Heart left ventricle (tissue), 16 donors: ENCODE measurements at regions not wholly inside any gene's neighbourhood (a gene's known extent, or its start where the extent isn't known, plus 50 kb on each side); places are given as distances from the start of the nearest gene placed in this dataset.
A peak's percentile ranks its signal among the peaks of the same experiment; 100 is the strongest.

Experiments used
- ATAC-seq, 4 donors: fragments of 200-7000 bp; cut with Tn5 transposase; one replicate each; pipeline ENCODE4 v1.9.1; 2020 to 2022; ENCODE audit warnings: moderate library complexity in 4 of 4, mild to moderate bottlenecking in 3 of 4, moderate number of reproducible peaks in 1 of 4
- DNase-seq, 5 donors: peaks; one replicate each; pipeline ENCODE4 v3.0.0-alpha.2; 2020
- H3K27ac ChIP-seq, 12 donors: fragments of 200-600 bp; sonication (generic) in 4 of 12; one replicate each; pipeline versions ENCODE4 v1.5.0 to v1.8.0; 2016 to 2022; ENCODE audit warnings: mild to moderate bottlenecking in 2 of 12
- H3K27me3 ChIP-seq, 9 donors: fragments of 200-600 bp; sonication (generic) in 2 of 9; one replicate each; pipeline versions ENCODE4 v1.5.1 to v1.8.0; 2016 to 2022; ENCODE audit warnings: mild to moderate bottlenecking in 3 of 9
- H3K36me3 ChIP-seq, 9 donors: fragments of 200-600 bp; sonication (generic) in 2 of 9; one replicate each; pipeline versions ENCODE4 v1.5.0 to v1.8.0; 2018 to 2022; ENCODE audit warnings: mild to moderate bottlenecking in 2 of 9
- H3K4me1 ChIP-seq, 12 donors: fragments of 200-600 bp; sonication (generic) in 4 of 12; one replicate each; pipeline versions ENCODE4 v1.5.0 to v1.8.0; 2016 to 2022; ENCODE audit warnings: mild to moderate bottlenecking in 3 of 12
- H3K4me3 ChIP-seq, 12 donors: fragments of 200-600 bp; sonication (generic) in 4 of 12; one replicate each; pipeline versions ENCODE4 v1.5.0 to v1.8.0; 2017 to 2022; ENCODE audit warnings: mild to moderate bottlenecking in 9 of 12, moderate library complexity in 4 of 12
- H3K9me3 ChIP-seq, 12 donors: fragments of 200-600 bp; sonication (generic) in 4 of 12; one replicate each; pipeline versions ENCODE4 v1.5.0 to v1.8.0; 2016 to 2022; ENCODE audit warnings: mild to moderate bottlenecking in 1 of 12
- CTCF ChIP-seq, 12 donors: fragments of 200-600 bp; sonication (generic) in 4 of 12; IDR thresholded peaks; one replicate each; pipeline versions ENCODE4 v1.5.0 to v1.8.0; 2018 to 2022; ENCODE audit warnings: antibody characterized with exemption in 12 of 12, mild to moderate bottlenecking in 5 of 12
- POLR2A ChIP-seq, 2 donors: fragments of 450-650 bp; IDR thresholded peaks; one replicate each; pipeline ENCODE4 v1.6.1; 2017; ENCODE audit warnings: antibody characterized with exemption in 2 of 2, mild to moderate bottlenecking in 2 of 2, moderate library complexity in 2 of 2
- WGBS, 4 donors: extraction: QIAGEN DNeasy Blood & Tissue Kit in 2 of 4; methylation state at CpG; one replicate each; pipeline versions ENCODE4 v1.1.5 to v1.1.7; 2013 to 2018; 5-methylcytosine and 5-hydroxymethylcytosine counted together
- intact Hi-C, 10 donors: fragments of 100-400 bp; cut with DNase I; formaldehyde crosslinking; loops; one replicate each; pipeline versions ENCODE4 v1.11.1 to v1.14.2; 2022
- donor health status: ischemic (EF 13 %, LVEDD 7.1; RV severe dilation, severe dysfunction).
- donor health status: healthy with polysubstance abuse.
- donor health status: DM: no; HTN: yes; CAD: no.
- donor health status: DM: no; HTN: no; CAD: no.
- donor health status: ischemic (EF 25% LVEDD 6.9; RV normal size, moderate dysfunction).
- donor health status: ischemic (EF 25% LVEDD 5.7; RV mildly dilated, moderate dysfunction).
- donor health status: healthy.
- donor health status: DM: yes; HTN: yes; CAD: no.
- donor health status: ischemic (EF 35%, LVEDD 5.7; RV mildly dilated, moderate dysfunction).
- donor health status: nonischemic (EF 11% LVEDD 7.7; RV severe dilation, severe dysfunction).
- donor health status: DM: yes; HTN: yes; CAD: no.
- donor health status: PGD.
- donor health status: ischemic (EF 29% LVEDD 5.4; RV normal size, mild dysfunction).
- donor health status: nonischemic (EF 23%, LVEDD 6.1; RV moderate dilation, normal function).

- TF ChIP-seq POLR2A (IDR thresholded peaks at IDR 0.05) (no peak), CTCF (IDR thresholded peaks at IDR 0.05) (no peak)
- H3K36me3 ChIP-seq, result no peaks in the 10 kb centered on the region
- H3K4me3 ChIP-seq, result no peak overlapping the region
- no peak for DNase-seq
- peak overlapping the region in 4 of 12 donors; percentile 28 to 60 (median 36) for H3K27ac ChIP-seq
- H3K27me3 ChIP-seq, result no peaks in the 10 kb centered on the region
- peak in 2 of 4 donors; percentile 22 to 37 for ATAC-seq
- WGBS, 4 donors, result 76 to 81% (median 79%) methylated on average over 7 of the region's 7 CpGs
- H3K4me1 ChIP-seq, result peaks cover 0 to 31% (median 11%) of the 10 kb centered on the region in 12 donors
- intact Hi-C loops, result no loop called here
- H3K9me3 ChIP-seq, result no peaks in the 10 kb centered on the region
Observed at GRCh38 chr13:76635232-76636230, 250.7 kb downstream of the KCTD12 start.

- 61 to 70% (median 65%) methylated on average over 6 of the region's 6 CpGs for WGBS, 4 donors
- no peak for DNase-seq
- H3K4me3 ChIP-seq, result no peak overlapping the region
- H3K27me3 ChIP-seq, result no peaks in the 10 kb centered on the region
- H3K9me3 ChIP-seq, result no peaks in the 10 kb centered on the region
- H3K27ac ChIP-seq, result no peak overlapping the region
- TF ChIP-seq POLR2A (IDR thresholded peaks at IDR 0.05) (no peak), CTCF (IDR thresholded peaks at IDR 0.05) (no peak)
- H3K36me3 ChIP-seq, result no peaks in the 10 kb centered on the region
- no peak for ATAC-seq
- H3K4me1 ChIP-seq, result peaks cover 0 to 31% (median 11%) of the 10 kb centered on the region in 12 donors
- intact Hi-C loops, result no loop called here
Observed at GRCh38 chr13:76634431-76635191, 251.6 kb downstream of the KCTD12 start.

- Histone ChIP-seq H3K27ac (no peak overlapping the region), H3K27me3 (no peaks in the 10 kb centered on the region), H3K9me3 (peaks cover 0 to 2% (median 0%) of the 10 kb centered on the region in 12 donors), H3K36me3 (no peaks in the 10 kb centered on the region), H3K4me3 (no peak overlapping the region), H3K4me1 (peaks cover 0 to 22% (median 5%) of the 10 kb centered on the region in 12 donors)
- no peak for TF ChIP-seq CTCF (IDR thresholded peaks at IDR 0.05)
- no peak for ATAC-seq
- 70 to 75% (median 74%) methylated on average over 3 of the region's 3 CpGs for WGBS, 4 donors
- intact Hi-C loops, result no loop called here
- no peak for DNase-seq
Observed at GRCh38 chr13:76632401-76633044, 253.7 kb downstream of the KCTD12 start.
